NCI-H2196 (cell line): ENCODE measurements at regions not wholly inside any gene's neighbourhood (a gene's known extent, or its start where the extent isn't known, plus 50 kb on each side); places are given as distances from the start of the nearest gene placed in this dataset.
"Not testable (repeated sequence)": the region's sequence is repeated elsewhere in the genome, so short reads cannot be mapped to it uniquely, and the experiment has no call there.

Experiments used
- DNase-seq: peaks from one replicate; lab custom pipeline; 2025; ENCODE audit not compliant: unreplicated experiment; lab: John Stamatoyannopoulos, UW

GRCh38 chr16:29237495-29237894, 169.0 kb downstream of the NPIPB11 start:
- not testable (repeated sequence) for DNase-seq

GRCh38 chr16:29237023-29237422, 169.5 kb downstream of the NPIPB11 start:
- DNase-seq, result not testable (repeated sequence)

GRCh38 chr16:29235836-29236370, 170.6 kb downstream of the NPIPB11 start:
- DNase-seq, result not testable (repeated sequence)

GRCh38 chr16:29234536-29235275, 171.8 kb downstream of the NPIPB11 start:
- not testable (repeated sequence) for DNase-seq

- DNase-seq, result not testable (repeated sequence)
Measured at GRCh38 chr16:29233705-29234404, 172.7 kb downstream of the NPIPB11 start.

GRCh38 chr16:29232811-29233704, 173.5 kb downstream of the NPIPB11 start:
- DNase-seq, result no peak

- DNase-seq, result not testable (repeated sequence)
Measured at GRCh38 chr16:29232160-29232705, 174.3 kb downstream of the NPIPB11 start.

GRCh38 chr16:29231244-29231643, 175.3 kb downstream of the NPIPB11 start:
- DNase-seq, result no peak

- DNase-seq, result no peak
Measured at GRCh38 chr16:29230671-29231096, 175.8 kb downstream of the NPIPB11 start.

- not testable (repeated sequence) for DNase-seq
Measured at GRCh38 chr16:29230006-29230668, 176.4 kb downstream of the NPIPB11 start.

GRCh38 chr16:29229616-29230005, 176.9 kb downstream of the NPIPB11 start:
- DNase-seq, result not testable (repeated sequence)

- DNase-seq, result not testable (repeated sequence)
Measured at GRCh38 chr16:29228664-29229611, 177.6 kb downstream of the NPIPB11 start.

- DNase-seq, result peak; percentile 56
Measured at GRCh38 chr16:29227751-29228663, 178.5 kb downstream of the NPIPB11 start.

- no peak for DNase-seq
Measured at GRCh38 chr16:29226782-29227181, 179.7 kb downstream of the NPIPB11 start.

GRCh38 chr16:29224675-29225074, 181.8 kb downstream of the NPIPB11 start:
- DNase-seq, result not testable (repeated sequence)

- DNase-seq, result not testable (repeated sequence)
Measured at GRCh38 chr16:29222615-29223014, 183.9 kb downstream of the NPIPB11 start.

- DNase-seq, result not testable (repeated sequence)
Measured at GRCh38 chr16:29222008-29222407, 184.5 kb downstream of the NPIPB11 start.
